Anterior cingulate cortex (tissue), 58 donors: ENCODE measurements at regions not wholly inside any gene's neighbourhood (a gene's known extent, or its start where the extent isn't known, plus 50 kb on each side); places are given as distances from the start of the nearest gene placed in this dataset.

Experiments
- DNase-seq, 58 donors: peaks; one replicate each; lab custom pipeline; 2025; lab: John Stamatoyannopoulos, UW

- DNase-seq: peak in 6 of 58 donors; percentile 9 to 56 (median 23)
Measured at GRCh38 chr12:130016986-130017385, 113.2 kb upstream of the TMEM132D start.

GRCh38 chr12:130017591-130018449 is 114.0 kb upstream of the TMEM132D start:
- peak in 53 of 58 donors; percentile 14 to 76 (median 54) for DNase-seq

GRCh38 chr12:130018614-130019013 is 114.8 kb upstream of the TMEM132D start:
- DNase-seq: no peak

GRCh38 chr12:130026608-130027176 is 122.9 kb upstream of the TMEM132D start:
- DNase-seq: peak in 7 of 58 donors; percentile 7 to 41 (median 14)

GRCh38 chr12:130027798-130028197 is 124.0 kb upstream of the TMEM132D start:
- no peak for DNase-seq

GRCh38 chr12:130029151-130029550 is 125.3 kb upstream of the TMEM132D start:
- no peak for DNase-seq

- DNase-seq: no peak
Measured at GRCh38 chr12:130031041-130031440, 127.2 kb upstream of the TMEM132D start.

GRCh38 chr12:130031571-130032189 is 127.9 kb upstream of the TMEM132D start:
- peak in 47 of 58 donors; percentile 5 to 81 (median 33) for DNase-seq

GRCh38 chr12:130041983-130042812 is 120.1 kb upstream of the FZD10 start:
- peak in 55 of 58 donors; percentile 10 to 87 (median 55) for DNase-seq

GRCh38 chr12:130043685-130044406 is 118.4 kb upstream of the FZD10 start:
- DNase-seq: no peak

GRCh38 chr12:130044991-130045621 is 117.2 kb upstream of the FZD10 start:
- peak in 4 of 58 donors; percentile 2 to 18 (median 15) for DNase-seq

- no peak for DNase-seq
Measured at GRCh38 chr12:130049666-130050065, 112.6 kb upstream of the FZD10 start.

- DNase-seq: no peak
Measured at GRCh38 chr12:130051900-130052299, 110.4 kb upstream of the FZD10 start.

- DNase-seq: peak in 11 of 58 donors; percentile 3 to 32 (median 19)
Measured at GRCh38 chr12:130053651-130054069, 108.6 kb upstream of the FZD10 start.

- DNase-seq: no peak
Measured at GRCh38 chr12:130054803-130055202, 107.5 kb upstream of the FZD10 start.

- DNase-seq: no peak
Measured at GRCh38 chr12:130058926-130059472, 103.3 kb upstream of the FZD10 start.

GRCh38 chr12:130063866-130064265 is 98.4 kb upstream of the FZD10 start:
- DNase-seq: no peak

GRCh38 chr12:130064999-130065398 is 97.3 kb upstream of the FZD10 start:
- DNase-seq: no peak

- DNase-seq: no peak
Measured at GRCh38 chr12:130066742-130067141, 95.5 kb upstream of the FZD10 start.
